GM12874 (cell line): ENCODE measurements at regions not wholly inside any gene's neighbourhood (a gene's known extent, or its start where the extent isn't known, plus 50 kb on each side); places are given as distances from the start of the nearest gene placed in this dataset.

ENCODE experiments used
- TF ChIP-seq, protein P1 (sequence below): IDR thresholded peaks from 2 replicates; pipeline ENCODE4 v1.5.1; 2011; ENCODE audit warnings: low read depth, mild to moderate bottlenecking, control low read depth, low read length, moderate library complexity; ENCODE audit not compliant: insufficient read depth

GRCh38 chr13:48862572-48862971, 113.1 kb upstream of the FNDC3A start:
- TF ChIP-seq, protein P1, sequence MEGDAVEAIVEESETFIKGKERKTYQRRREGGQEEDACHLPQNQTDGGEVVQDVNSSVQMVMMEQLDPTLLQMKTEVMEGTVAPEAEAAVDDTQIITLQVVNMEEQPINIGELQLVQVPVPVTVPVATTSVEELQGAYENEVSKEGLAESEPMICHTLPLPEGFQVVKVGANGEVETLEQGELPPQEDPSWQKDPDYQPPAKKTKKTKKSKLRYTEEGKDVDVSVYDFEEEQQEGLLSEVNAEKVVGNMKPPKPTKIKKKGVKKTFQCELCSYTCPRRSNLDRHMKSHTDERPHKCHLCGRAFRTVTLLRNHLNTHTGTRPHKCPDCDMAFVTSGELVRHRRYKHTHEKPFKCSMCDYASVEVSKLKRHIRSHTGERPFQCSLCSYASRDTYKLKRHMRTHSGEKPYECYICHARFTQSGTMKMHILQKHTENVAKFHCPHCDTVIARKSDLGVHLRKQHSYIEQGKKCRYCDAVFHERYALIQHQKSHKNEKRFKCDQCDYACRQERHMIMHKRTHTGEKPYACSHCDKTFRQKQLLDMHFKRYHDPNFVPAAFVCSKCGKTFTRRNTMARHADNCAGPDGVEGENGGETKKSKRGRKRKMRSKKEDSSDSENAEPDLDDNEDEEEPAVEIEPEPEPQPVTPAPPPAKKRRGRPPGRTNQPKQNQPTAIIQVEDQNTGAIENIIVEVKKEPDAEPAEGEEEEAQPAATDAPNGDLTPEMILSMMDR = no peak

DNA sequence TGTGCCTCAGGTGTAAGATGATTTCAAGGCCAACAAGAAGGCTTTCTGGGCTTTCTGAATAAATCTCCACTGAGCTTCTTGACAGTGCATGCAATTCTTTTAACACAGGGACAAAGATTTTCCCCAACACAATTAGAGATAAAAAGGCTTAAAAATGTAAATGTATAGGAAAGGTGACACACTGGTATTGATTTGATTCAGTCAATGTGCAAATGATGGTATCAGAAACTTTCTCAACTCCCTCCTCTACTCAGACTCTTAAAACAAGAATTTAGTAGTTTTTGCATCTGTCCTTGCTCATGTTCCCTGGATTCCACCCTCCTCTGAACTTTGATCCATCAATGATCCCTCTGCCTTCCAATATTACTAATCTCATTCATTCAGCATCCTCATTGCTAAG, 111.6 kb upstream of the FNDC3A start:
- TF ChIP-seq, protein P1 = no peak

DNA sequence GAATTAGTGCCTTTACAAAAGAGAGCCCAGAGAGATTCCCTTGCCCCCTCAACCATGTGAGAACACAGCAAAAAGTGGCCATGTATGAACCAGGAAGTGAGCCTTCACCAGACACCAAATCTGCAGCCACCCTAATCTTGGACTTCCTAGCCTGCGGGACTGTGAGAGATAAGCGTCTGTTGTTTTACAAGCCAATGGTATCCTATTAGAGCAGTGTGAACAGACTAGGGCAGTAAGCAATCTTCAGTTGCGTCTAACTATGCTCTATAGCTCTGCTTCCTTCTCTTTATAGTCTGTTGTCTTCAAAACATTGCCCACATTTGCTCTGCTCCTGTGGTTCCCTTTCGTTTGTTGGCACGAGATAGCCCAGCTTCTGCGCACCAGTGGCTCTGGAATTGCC, 109.5 kb upstream of the FNDC3A start:
- TF ChIP-seq, protein P1 = no peak

DNA sequence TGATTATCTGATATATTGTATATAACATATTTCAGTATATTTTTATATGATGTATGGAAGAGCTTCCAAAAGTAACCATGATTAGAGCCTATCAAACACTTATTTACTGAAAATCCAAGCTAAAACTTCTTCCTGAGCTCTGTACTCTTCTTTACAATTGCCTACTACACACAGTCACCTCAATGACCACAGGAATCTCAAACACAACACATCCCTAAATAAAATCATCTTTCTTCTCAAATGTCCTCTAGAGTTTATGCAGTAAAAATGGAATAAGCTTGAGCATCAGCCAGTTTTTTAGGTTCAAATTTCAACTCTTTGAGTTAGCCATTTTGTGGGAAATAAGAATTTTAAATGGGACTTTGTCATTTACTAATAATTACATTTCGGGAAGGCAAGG, 102.6 kb upstream of the FNDC3A start:
- TF ChIP-seq, protein P1 = no peak

- TF ChIP-seq, protein P1 = no peak
These were observed 102.1 kb upstream of the FNDC3A start for GRCh38 chr13:48873587-48873986.

DNA sequence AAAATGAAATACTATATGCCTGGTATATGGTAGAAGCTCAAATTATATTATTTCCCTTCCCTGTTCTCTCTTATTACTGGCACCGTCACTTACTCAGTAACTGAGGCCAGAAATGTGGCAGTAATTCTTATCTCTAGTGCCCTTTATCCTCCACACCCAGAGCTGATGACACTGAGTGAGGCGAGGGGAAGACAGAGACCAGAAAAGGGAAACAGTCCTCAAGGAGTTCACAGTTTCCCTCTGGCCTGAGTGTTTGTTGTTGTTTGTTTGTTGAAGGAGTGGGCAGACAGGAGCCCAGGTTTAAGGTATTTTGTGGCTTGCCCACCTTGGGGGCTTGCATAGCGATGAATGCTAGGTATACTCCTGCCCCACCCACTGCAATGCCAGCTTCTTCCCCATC, 101.5 kb upstream of the FNDC3A start:
- TF ChIP-seq, protein P1 = no peak

GRCh38 chr13:48875047-48875446, 100.7 kb upstream of the FNDC3A start:
- TF ChIP-seq, protein P1 = no peak

- TF ChIP-seq, protein P1 = no peak
These were observed 99.4 kb upstream of the FNDC3A start for GRCh38 chr13:48876289-48876688.
